Naive B cell (primary cell): ENCODE measurements at regions not wholly inside any gene's neighbourhood (a gene's known extent, or its start where the extent isn't known, plus 50 kb on each side); places are given as distances from the start of the nearest gene placed in this dataset.
"Not testable (repeated sequence)": the region's sequence is repeated elsewhere in the genome, so short reads cannot be mapped to it uniquely, and the experiment has no call there.

Experiments
- ATAC-seq, 2 donors: fragments of 150-1000 bp; cut with Tn5 transposase; 2 replicates each; pipeline ENCODE4 v1.10.0; 2021; ENCODE audit warnings: low read depth in 2 of 2, mild to moderate bottlenecking in 2 of 2, moderate library complexity in 2 of 2
- DNase-seq: peaks from one replicate; pipeline ENCODE4 v3.0.0; 2022
- H3K27ac Mint-ChIP-seq, 6 donors: one replicate each; pipeline ENCODE4 v1.8.0; 2020 to 2022; ENCODE audit warnings: mild to moderate bottlenecking in 6 of 6, mixed read lengths in 6 of 6, moderate library complexity in 5 of 6, inconsistent platforms in 2 of 6
- H3K27me3 Mint-ChIP-seq, 3 donors: one replicate each; pipeline ENCODE4 v1.8.0; 2021 to 2022; ENCODE audit warnings: mixed read lengths in 3 of 3, mild to moderate bottlenecking in 1 of 3
- H3K36me3 Mint-ChIP-seq, 2 donors: one replicate each; pipeline ENCODE4 v1.8.0; 2020 to 2022; ENCODE audit warnings: mixed read lengths in 2 of 2, inconsistent platforms in 1 of 2, mild to moderate bottlenecking in 1 of 2
- H3K4me1 Mint-ChIP-seq, 3 donors: one replicate each; pipeline ENCODE4 v1.8.0; 2020 to 2022; ENCODE audit warnings: mixed read lengths in 3 of 3, inconsistent platforms in 1 of 3, mild to moderate bottlenecking in 1 of 3, moderate library complexity in 1 of 3
- H3K4me3 Mint-ChIP-seq, 8 donors: one replicate each; pipeline ENCODE4 v1.8.0; 2020 to 2022; ENCODE audit warnings: mild to moderate bottlenecking in 8 of 8, mixed read lengths in 8 of 8, moderate library complexity in 8 of 8, inconsistent platforms in 2 of 8
- H3K9me3 Mint-ChIP-seq, 7 donors: one replicate each; pipeline ENCODE4 v1.8.0; 2020 to 2022; ENCODE audit warnings: mixed read lengths in 7 of 7, mild to moderate bottlenecking in 5 of 7, inconsistent platforms in 2 of 7, moderate library complexity in 1 of 7

DNA sequence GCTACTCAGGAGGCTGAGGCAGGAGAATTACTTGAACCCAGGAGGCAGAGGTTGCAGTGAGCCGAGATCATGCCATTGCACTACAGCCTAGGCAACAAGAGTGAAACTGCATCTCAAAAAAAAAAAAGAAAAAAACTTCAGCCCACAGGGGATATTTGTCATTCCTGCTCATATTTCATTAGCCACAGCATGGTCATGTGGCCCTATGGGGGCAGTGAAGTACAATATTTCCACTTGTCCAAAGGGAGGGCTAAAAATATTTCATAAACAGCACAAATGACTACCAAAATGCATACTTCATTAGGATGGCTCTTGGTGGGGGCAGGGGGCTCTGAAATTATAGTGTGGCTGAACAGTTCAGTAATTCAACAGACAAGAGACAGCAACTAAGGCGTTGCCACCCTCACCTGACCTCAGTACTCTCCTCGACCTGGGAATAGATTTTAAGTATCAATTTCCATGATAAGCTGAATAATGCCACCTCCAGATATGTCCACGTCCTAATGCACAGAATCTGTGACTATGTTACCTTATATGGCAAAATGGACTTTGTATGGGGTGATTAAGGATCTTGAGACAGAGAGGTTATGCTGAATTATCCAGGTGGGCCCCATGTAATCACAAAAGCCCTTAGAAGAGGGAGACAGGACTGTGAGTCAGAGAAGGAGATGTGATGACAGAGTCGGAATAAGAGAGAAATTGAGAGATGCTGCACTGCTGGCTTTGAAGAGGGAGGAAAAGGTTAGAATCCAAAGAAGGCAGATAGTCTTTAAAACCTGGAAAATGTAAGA, 158.2 kb upstream of the CRIM1 start:
- Mint-ChIP-seq H3K27me3 (peaks cover 0 to 6% (median 4%) of the 10 kb centered on the region in 3 donors), H3K9me3 (peaks cover 11 to 29% (median 17%) of the 10 kb centered on the region in 7 donors), H3K27ac (no peak overlapping the region), H3K4me1 (no peaks in the 10 kb centered on the region), H3K4me3 (no peak overlapping the region), H3K36me3 (peaks cover 7 to 11% of the 10 kb centered on the region in 2 donors)
- DNase-seq (no peak), ATAC-seq (no peak)

DNA sequence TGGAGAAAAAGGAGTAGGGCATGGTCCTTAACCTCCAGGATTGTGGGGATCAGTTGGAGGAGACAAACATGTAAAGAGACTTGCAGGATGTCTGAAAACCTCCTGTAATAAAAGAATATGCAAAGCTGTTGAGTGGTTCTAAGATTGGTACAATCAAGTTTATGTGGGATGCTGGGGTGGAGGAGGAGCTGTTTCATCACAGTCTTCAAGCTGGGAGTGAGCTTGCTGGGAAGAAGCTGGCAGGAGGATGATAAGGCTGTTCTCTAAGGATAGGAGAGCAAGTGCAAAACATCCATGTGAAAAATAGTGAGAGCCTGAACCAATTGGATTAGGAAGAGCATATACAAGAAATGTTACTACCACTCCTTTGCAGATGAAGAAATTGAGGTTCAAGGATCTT, 161.9 kb upstream of the CRIM1 start:
- no peak overlapping the region for H3K27ac Mint-ChIP-seq
- no peaks in the 10 kb centered on the region for H3K27me3 Mint-ChIP-seq
- H3K4me1 Mint-ChIP-seq = no peaks in the 10 kb centered on the region
- H3K9me3 Mint-ChIP-seq = peaks cover 0 to under 1% (median 0%) of the 10 kb centered on the region in 7 donors
- no peaks in the 10 kb centered on the region for H3K36me3 Mint-ChIP-seq
- ATAC-seq (no peak), DNase-seq (no peak)
- H3K4me3 Mint-ChIP-seq = no peak overlapping the region

DNA sequence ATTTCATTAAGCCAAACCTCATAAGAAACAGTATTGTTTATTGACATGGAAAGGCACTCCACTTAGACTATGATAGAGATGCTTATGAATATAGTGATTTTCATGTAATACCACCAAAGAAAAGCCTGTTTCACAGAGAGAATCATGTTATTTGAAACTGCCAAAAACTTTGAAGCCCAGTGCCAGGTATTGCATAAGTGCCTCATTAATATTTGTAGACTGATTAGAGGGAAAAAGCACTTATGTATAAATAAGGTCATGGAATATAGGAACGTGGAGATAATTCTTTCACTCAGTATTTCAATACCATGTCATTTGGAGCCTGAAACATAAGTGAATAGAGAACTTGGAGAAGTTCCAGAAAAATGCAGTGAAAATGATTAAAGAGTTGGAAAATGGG, 162.6 kb upstream of the CRIM1 start:
- H3K36me3 Mint-ChIP-seq = no peaks in the 10 kb centered on the region
- H3K4me3 Mint-ChIP-seq = no peak overlapping the region
- H3K27ac Mint-ChIP-seq = no peak overlapping the region
- DNase-seq (no peak), ATAC-seq (no peak)
- no peaks in the 10 kb centered on the region for H3K27me3 Mint-ChIP-seq
- no peaks in the 10 kb centered on the region for H3K9me3 Mint-ChIP-seq
- no peaks in the 10 kb centered on the region for H3K4me1 Mint-ChIP-seq

DNA sequence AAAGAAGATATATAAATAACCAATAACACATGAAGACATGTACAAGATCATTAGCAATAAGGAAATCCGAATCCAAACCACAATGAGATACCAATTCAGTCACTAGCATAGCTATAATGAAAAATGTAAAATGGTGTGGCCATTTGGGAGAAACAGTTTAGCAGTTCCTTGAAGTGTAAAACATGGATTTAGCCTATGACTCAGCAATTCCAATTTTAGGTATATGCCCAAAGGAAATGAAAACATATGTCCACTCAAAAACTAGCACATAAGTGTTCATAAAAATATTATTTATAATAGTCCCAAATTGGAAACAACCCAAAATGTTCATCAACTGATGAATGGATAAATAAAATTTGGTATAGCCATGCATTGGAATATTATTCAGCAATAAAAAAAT, 165.5 kb upstream of the CRIM1 start:
- H3K27ac Mint-ChIP-seq = no peak overlapping the region
- H3K4me3 Mint-ChIP-seq = no peak overlapping the region
- no peaks in the 10 kb centered on the region for H3K9me3 Mint-ChIP-seq
- no peaks in the 10 kb centered on the region for H3K27me3 Mint-ChIP-seq
- no peaks in the 10 kb centered on the region for H3K4me1 Mint-ChIP-seq
- DNase-seq (no peak), ATAC-seq (no peak)
- no peaks in the 10 kb centered on the region for H3K36me3 Mint-ChIP-seq

DNA sequence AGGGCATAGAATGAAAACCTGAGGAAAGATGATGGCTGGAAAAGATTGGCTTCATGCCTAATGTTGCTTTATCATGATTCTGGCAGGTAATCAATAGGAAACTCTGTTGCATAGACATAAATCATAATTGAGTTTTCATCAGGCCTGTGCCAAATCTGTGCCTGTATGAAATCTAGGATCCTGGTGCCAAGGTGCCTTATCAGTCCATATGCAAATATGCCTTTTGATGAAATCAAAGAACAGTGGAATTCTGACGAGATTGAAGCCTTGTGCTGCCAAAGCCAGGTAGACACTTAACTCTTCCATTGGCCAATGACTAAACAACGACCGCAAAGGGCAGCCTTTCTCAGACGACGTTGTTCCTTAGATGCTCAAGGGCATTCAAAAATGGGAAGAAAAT, 170.0 kb upstream of the CRIM1 start:
- Mint-ChIP-seq H3K9me3 (no peaks in the 10 kb centered on the region), H3K27ac (no peak overlapping the region), H3K4me1 (no peaks in the 10 kb centered on the region), H3K4me3 (no peak overlapping the region), H3K36me3 (no peaks in the 10 kb centered on the region), H3K27me3 (no peaks in the 10 kb centered on the region)
- ATAC-seq (no peak), DNase-seq (no peak)

DNA sequence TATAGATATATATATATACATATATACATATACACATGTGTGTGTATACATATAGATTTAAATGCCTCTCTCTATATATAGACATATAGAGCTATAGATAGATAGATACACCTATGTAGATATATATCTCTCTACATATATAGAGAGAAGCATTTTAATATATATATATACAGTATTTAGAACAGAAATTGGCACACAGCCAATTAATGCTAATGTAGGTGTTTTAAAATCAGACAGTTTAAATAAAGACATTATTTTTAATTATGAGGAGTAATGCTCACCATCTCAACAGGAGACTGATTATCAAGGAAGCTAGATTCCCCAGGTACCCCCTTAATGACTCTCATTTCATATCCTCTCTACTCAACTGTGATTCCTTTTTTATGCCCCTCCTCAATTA, 170.7 kb upstream of the CRIM1 start:
- Mint-ChIP-seq H3K4me1 (no peaks in the 10 kb centered on the region), H3K36me3 (no peaks in the 10 kb centered on the region), H3K9me3 (no peaks in the 10 kb centered on the region), H3K27me3 (no peaks in the 10 kb centered on the region), H3K27ac (no peak overlapping the region), H3K4me3 (no peak overlapping the region)
- ATAC-seq (no peak), DNase-seq (no peak)

DNA sequence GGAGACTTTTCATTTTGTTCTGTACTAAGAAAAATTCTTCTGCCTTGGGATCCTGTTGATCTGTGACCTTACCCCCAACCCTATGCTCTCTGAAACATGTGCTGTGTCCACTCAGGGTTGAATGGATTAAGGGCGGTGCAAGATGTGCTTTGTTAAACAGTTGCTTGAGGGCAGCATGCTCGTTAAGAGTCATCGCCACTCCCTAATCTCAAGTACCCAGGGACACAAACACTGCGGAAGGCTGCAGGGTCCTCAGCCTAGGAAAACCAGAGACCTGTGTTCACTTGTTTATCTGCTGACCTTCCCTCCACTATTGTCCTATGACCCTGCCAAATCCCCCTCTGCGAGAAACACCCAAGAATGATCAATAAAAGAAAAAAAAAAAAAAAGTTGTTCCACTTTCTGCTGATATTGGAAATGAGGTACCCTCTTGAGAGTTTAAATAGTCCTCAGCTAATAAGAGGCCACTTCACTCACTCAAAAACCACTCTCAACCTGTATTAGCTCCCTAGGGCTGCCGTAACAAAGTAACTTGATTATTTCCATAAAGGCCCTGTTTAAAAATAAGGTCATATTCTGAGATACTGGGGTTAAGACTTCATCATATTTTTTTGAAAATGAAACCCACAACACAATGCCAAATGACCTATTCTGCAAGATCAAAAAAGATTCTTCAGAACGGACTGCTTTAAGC, 174.6 kb upstream of the CRIM1 start:
- H3K36me3 Mint-ChIP-seq = not testable (repeated sequence)

DNA sequence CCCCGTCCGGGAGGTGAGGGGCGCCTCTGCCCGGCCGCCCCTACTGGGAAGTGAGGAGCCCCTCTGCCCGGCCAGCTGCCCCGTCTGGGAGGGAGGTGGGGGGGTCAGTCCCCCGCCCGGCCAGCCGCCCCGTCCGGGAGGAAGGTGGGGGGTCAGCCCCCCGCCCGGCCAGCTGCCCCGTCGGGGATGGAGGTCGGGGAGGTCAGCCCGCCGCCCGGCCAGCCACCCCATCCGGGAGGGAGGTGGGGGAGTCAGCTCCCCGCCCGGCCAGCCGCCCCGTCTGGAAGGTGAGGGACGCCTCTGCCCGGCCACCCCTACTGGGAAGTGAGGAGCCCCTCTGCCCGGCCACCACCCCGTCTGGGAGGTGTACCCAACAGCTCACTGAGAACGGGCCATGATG, 175.3 kb upstream of the CRIM1 start:
- ATAC-seq, H3K36me3 Mint-ChIP-seq, H3K27me3 Mint-ChIP-seq, H3K4me1 Mint-ChIP-seq, DNase-seq, H3K27ac Mint-ChIP-seq, H3K9me3 Mint-ChIP-seq, H3K4me3 Mint-ChIP-seq: not testable (repeated sequence)

More for the DNA sequence above, 174.6 kb upstream of the CRIM1 start:
- not testable (repeated sequence) for H3K27ac Mint-ChIP-seq, H3K9me3 Mint-ChIP-seq, H3K27me3 Mint-ChIP-seq, ATAC-seq, H3K4me3 Mint-ChIP-seq, H3K4me1 Mint-ChIP-seq, DNase-seq

DNA sequence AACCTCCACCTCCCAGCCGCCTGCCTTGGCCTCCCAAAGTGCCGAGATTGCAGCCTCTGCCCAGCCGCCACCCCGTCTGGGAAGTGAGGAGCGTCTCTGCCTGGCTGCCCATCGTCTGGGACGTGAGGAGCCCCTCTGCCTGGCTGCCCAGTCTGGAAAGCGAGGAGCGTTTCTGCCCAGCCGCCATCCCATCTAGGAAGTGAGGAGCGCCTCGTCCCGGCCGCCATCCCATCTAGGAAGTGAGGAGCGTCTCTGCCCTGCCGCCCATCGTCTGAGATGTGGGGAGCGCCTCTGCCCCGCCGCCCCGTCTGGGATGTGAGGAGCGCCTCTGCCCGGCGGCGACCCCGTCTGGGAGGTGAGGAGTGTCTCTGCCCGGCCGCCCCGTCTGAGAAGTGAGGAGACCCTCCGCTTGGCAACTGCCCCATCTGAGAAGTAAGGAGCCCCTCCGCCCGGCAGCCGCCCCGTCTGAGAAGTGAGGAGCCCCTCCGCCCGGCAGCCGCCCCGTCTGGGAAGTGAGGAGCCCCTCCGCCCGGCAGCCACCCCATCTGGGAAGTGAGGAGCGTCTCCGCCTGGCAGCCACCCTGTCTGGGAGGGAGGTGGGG, 175.8 kb upstream of the CRIM1 start:
- H3K9me3 Mint-ChIP-seq, H3K4me1 Mint-ChIP-seq, H3K36me3 Mint-ChIP-seq, ATAC-seq, H3K4me3 Mint-ChIP-seq, DNase-seq, H3K27me3 Mint-ChIP-seq, H3K27ac Mint-ChIP-seq: not testable (repeated sequence)

DNA sequence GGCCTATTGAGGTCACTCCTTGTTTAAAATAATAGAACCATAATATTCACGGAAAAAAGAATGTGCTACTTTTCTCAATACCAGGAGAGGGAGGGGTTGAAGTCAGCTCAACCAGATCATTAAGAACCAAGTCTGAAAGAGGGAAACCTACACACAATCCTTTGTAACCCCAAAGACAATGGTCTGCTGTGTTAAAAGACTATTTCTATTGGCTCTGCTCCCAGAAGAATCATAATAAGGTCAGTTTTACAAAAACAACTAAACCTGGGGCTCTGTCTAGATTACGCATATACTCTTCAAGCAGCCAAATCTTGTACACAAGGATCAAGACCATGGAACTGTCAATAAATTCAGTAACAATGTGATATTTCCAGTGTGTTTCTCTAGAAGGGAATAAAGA, 177.2 kb upstream of the CRIM1 start:
- ATAC-seq = no peak
- DNase-seq = no peak
- Mint-ChIP-seq H3K4me3 (no peak overlapping the region), H3K36me3 (no peaks in the 10 kb centered on the region), H3K27ac (no peak overlapping the region), H3K4me1 (no peaks in the 10 kb centered on the region), H3K27me3 (peaks cover 0 to 5% (median 0%) of the 10 kb centered on the region in 3 donors), H3K9me3 (peaks cover 0 to 1% (median 0%) of the 10 kb centered on the region in 7 donors)

DNA sequence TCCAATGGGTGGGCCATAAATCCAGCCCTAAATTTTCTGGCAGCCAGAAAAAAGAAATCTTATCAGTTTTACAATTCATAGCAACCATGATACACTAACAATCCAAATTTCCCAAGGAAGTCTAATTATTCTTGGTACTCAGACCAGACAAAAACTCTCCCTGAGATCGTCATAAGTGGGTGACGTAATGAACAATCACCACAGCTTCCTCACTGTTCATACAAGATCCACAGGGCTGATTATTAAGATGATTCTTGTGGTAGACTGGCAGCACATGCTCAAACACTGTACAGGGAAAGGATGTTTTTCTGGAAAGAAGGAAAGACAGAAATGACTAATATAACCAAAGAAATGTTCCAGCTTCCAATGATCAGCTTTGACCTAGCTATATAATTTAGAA, 178.3 kb upstream of the CRIM1 start:
- ATAC-seq (no peak), DNase-seq (no peak)
- Mint-ChIP-seq H3K36me3 (no peaks in the 10 kb centered on the region), H3K4me3 (no peak overlapping the region), H3K9me3 (peaks cover 0 to 1% (median 0%) of the 10 kb centered on the region in 7 donors), H3K27ac (no peak overlapping the region), H3K4me1 (no peaks in the 10 kb centered on the region), H3K27me3 (peaks cover 0 to 5% (median 0%) of the 10 kb centered on the region in 3 donors)

DNA sequence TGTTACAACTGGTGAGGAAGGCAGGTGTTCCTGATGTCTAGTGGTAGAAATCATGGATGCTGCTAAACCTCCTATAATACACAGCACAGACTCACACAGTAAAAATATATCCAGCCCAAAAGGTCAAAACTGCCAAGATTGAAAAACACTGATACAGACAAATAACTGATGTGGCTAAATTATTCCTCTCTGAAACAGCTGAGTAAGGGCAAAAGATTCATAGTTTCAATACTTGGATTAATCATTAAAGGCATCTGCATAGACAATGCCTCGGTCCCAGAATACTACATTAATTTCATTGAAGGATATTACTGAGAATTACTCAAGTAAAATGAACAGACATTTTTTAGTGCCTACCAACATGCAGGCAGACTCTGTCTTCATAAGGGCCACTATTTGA, 180.7 kb upstream of the CRIM1 start:
- H3K4me1 Mint-ChIP-seq = no peaks in the 10 kb centered on the region
- H3K27ac Mint-ChIP-seq = no peak overlapping the region
- no peaks in the 10 kb centered on the region for H3K36me3 Mint-ChIP-seq
- H3K4me3 Mint-ChIP-seq = no peak overlapping the region
- peaks cover 0 to 5% (median 0%) of the 10 kb centered on the region in 3 donors for H3K27me3 Mint-ChIP-seq
- ATAC-seq (no peak), DNase-seq (no peak)
- H3K9me3 Mint-ChIP-seq = peaks cover 0 to 1% (median 0%) of the 10 kb centered on the region in 7 donors

DNA sequence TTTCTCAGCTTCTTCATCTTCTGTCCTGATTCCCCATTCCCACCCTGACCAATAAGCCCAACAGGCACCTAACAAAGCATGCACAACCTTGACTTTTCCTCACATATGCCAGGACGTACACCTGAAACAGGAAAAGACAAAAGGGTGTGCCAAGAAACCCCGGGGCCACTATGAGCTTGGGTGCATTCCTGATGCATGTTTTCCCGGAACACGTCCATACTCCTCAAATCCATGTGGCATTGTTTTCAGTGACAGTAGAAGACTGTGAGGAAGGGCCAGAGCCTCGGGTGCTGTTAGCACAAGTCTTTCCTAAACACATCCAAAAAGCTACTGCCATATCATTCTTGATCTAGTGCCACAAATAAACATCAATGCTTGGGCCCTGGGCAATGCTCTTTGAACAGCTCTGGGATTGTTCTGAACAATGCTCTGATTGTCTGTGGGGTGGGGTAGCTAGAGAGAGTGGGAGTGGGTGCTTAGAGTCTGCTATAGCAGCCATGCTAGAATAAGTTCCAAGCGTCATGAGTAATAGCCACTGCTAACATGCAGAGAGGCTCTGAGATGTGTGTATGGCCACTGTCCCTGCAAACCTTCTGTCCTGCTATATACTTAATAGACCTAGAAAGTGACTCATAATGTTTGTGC, 181.7 kb upstream of the CRIM1 start:
- Mint-ChIP-seq H3K9me3 (peaks cover 0 to 2% (median 0%) of the 10 kb centered on the region in 7 donors), H3K27me3 (peaks cover 0 to 9% (median 0%) of the 10 kb centered on the region in 3 donors), H3K4me3 (no peak overlapping the region), H3K27ac (no peak overlapping the region), H3K36me3 (no peaks in the 10 kb centered on the region), H3K4me1 (no peaks in the 10 kb centered on the region)
- ATAC-seq = no peak
- DNase-seq = no peak
